PC-9 (cell line): ENCODE measurements at regions not wholly inside any gene's neighbourhood (a gene's known extent, or its start where the extent isn't known, plus 50 kb on each side); places are given as distances from the start of the nearest gene placed in this dataset.

Source experiments
- BruUV-seq: library from RNA; stranded (reverse); fragments of 400-500 nt; replicated peaks from 2 replicates; lab custom pipeline; 2021; lab: Mats Ljungman, UMichigan
- CTCF ChIA-PET: fragments of 300-600 bp; sonication (Branson Sonifier 250); formaldehyde crosslinking; loops from one replicate; lab custom pipeline; 2022; ENCODE audit warnings: antibody characterized with exemption; lab: Charles Lee
- POLR2A ChIA-PET: fragments of 300-600 bp; sonication (Branson Sonifier 250); formaldehyde crosslinking; loops from one replicate; lab custom pipeline; 2022; ENCODE audit warnings: antibody characterized with exemption; ENCODE audit not compliant: unreplicated experiment; lab: Charles Lee
- DNase-seq, 2 experiments: peaks; one replicate each; pipeline versions ENCODE4 v3.0.0 to v3.0.0-alpha.2; 2015 to 2022; ENCODE audit warnings: mixed read lengths in 1 of 2
- H2AFZ ChIP-seq: fragments of 200-600 bp; sonication (generic); 2 replicates; pipeline ENCODE4 v1.8.1; 2017; ENCODE audit warnings: antibody characterized with exemption
- H3F3A ChIP-seq: fragments of 200-600 bp; sonication (generic); 2 replicates; pipeline ENCODE4 v1.8.1; 2017; ENCODE audit warnings: antibody characterized with exemption, mild to moderate bottlenecking, low read depth; ENCODE audit not compliant: insufficient read depth
- H3K27ac ChIP-seq: fragments of 200-600 bp; sonication (generic); 2 replicates; pipeline ENCODE4 v1.6.1; 2016; ENCODE audit warnings: mixed run types
- H3K27me3 ChIP-seq: fragments of 200-600 bp; sonication (generic); 2 replicates; pipeline ENCODE4 v1.6.1; 2016; ENCODE audit warnings: low read depth, mixed run types; ENCODE audit not compliant: insufficient read depth
- H3K36me3 ChIP-seq: fragments of 200-600 bp; sonication (generic); 2 replicates; pipeline ENCODE4 v1.6.1; 2016; ENCODE audit warnings: low read depth, mixed run types
- H3K4me1 ChIP-seq: fragments of 200-600 bp; sonication (generic); replicated peaks from 2 replicates; pipeline ENCODE4 v1.6.1; 2016; ENCODE audit warnings: mixed run types; ENCODE audit not compliant: insufficient read depth
- H3K4me2 ChIP-seq: fragments of 200-600 bp; sonication (generic); 2 replicates; pipeline ENCODE4 v1.6.1; 2017; ENCODE audit warnings: mixed run types
- H3K4me3 ChIP-seq: fragments of 200-600 bp; sonication (generic); 2 replicates; pipeline ENCODE4 v1.6.1; 2016; ENCODE audit warnings: mixed run types
- H3K79me2 ChIP-seq: fragments of 200-600 bp; sonication (generic); 2 replicates; pipeline ENCODE4 v1.6.1; 2017; ENCODE audit warnings: low read depth, mixed run types
- H3K9me2 ChIP-seq: fragments of 200-600 bp; sonication (generic); 2 replicates; pipeline ENCODE4 v1.8.1; 2017; ENCODE audit warnings: mild to moderate bottlenecking; ENCODE audit not compliant: insufficient read depth
- H3K9me3 ChIP-seq: fragments of 200-600 bp; sonication (generic); 2 replicates; pipeline ENCODE4 v1.8.1; 2016; ENCODE audit warnings: low read depth; ENCODE audit not compliant: insufficient read depth
- H4K20me1 ChIP-seq: fragments of 200-600 bp; sonication (generic); 2 replicates; pipeline ENCODE4 v1.8.1; 2017; ENCODE audit not compliant: insufficient read depth
- CTCF ChIP-seq: fragments of 200-600 bp; sonication (generic); conservative IDR thresholded peaks from 2 replicates; pipeline ENCODE4 v1.6.1; 2017; ENCODE audit warnings: mixed run types, antibody characterized with exemption, mild to moderate bottlenecking, moderate library complexity
- EZH2 ChIP-seq: fragments of 200-600 bp; sonication (generic); IDR thresholded peaks from 2 replicates; pipeline ENCODE4 v1.8.0; 2017; ENCODE audit warnings: antibody characterized with exemption, low read depth
- intact Hi-C: fragments of 100-400 bp; cut with micrococcal nuclease; formaldehyde crosslinking; loops from one replicate; pipeline ENCODE4 v1.10.0; 2022; ENCODE audit not compliant: unreplicated experiment

- TF ChIP-seq CTCF (no peak), EZH2 (0 out of 2 replicates have a peak, but pooled peaks have one; percentile 6)
- Histone ChIP-seq H3K9me3 (no peaks in the 10 kb centered on the region), H3K36me3 (no peaks in the 10 kb centered on the region), H2AFZ (no peak overlapping the region), H3K27me3 (peaks cover 100% of the 10 kb centered on the region), H3K9me2 (no peaks in the 10 kb centered on the region), H3F3A (no peaks in the 10 kb centered on the region), H4K20me1 (no peaks in the 10 kb centered on the region; the same call in none of the 2 replicates), H3K4me1 (no peaks in the 10 kb centered on the region), H3K79me2 (no peaks in the 10 kb centered on the region), H3K4me2 (no peak overlapping the region), H3K27ac (no peak overlapping the region), H3K4me3 (no peak overlapping the region)
- no TSS peak for BruUV-seq
- ChIA-PET POLR2A (interaction anchor here (0.7 kb wide), 1 partner anchor 501 kb away, joined by 3 read pairs; no protein-coding TSS in a partner anchor), CTCF (no interaction called here)
- no peak for DNase-seq
- intact Hi-C loops = no loop called here
Measured at GRCh38 chr9:135346438-135347050, 133.0 kb upstream of the PPP1R26 start.

GRCh38 chr9:135347461-135347860 is 132.1 kb upstream of the PPP1R26 start:
- no peak overlapping the region for H3K27ac ChIP-seq
- ChIA-PET POLR2A (no interaction called here), CTCF (no interaction called here)
- no peak for DNase-seq
- no peak overlapping the region for H3K4me2 ChIP-seq
- H3K4me3 ChIP-seq = no peak overlapping the region
- H4K20me1 ChIP-seq = no peaks in the 10 kb centered on the region; the same call in 1 of the 2 replicates
- BruUV-seq = no TSS peak
- H2AFZ ChIP-seq = no peak overlapping the region
- H3F3A ChIP-seq = no peaks in the 10 kb centered on the region
- no peak for TF ChIP-seq EZH2
- no peak for TF ChIP-seq CTCF
- H3K36me3 ChIP-seq = no peaks in the 10 kb centered on the region
- intact Hi-C loops = no loop called here
- peaks cover 100% of the 10 kb centered on the region for H3K27me3 ChIP-seq
- H3K4me1 ChIP-seq = no peaks in the 10 kb centered on the region
- no peaks in the 10 kb centered on the region for H3K9me2 ChIP-seq
- H3K9me3 ChIP-seq = no peaks in the 10 kb centered on the region
- no peaks in the 10 kb centered on the region for H3K79me2 ChIP-seq

GRCh38 chr9:135348076-135348787 is 131.3 kb upstream of the PPP1R26 start:
- CTCF ChIA-PET = interaction anchor here (0.6 kb wide), 1 partner anchor 151 kb away, joined by 3 read pairs; a partner anchor contains a TSS

More at GRCh38 chr9:135348076-135348787, 131.3 kb upstream of the PPP1R26 start:
- no peak overlapping the region for H2AFZ ChIP-seq
- H3K79me2 ChIP-seq = no peaks in the 10 kb centered on the region
- H3K4me1 ChIP-seq = no peaks in the 10 kb centered on the region
- TF ChIP-seq EZH2 (no peak), CTCF (no peak)
- no peaks in the 10 kb centered on the region for H3K9me2 ChIP-seq
- no TSS peak for BruUV-seq
- H4K20me1 ChIP-seq = no peaks in the 10 kb centered on the region; the same call in 1 of the 2 replicates
- H3K27ac ChIP-seq = no peak overlapping the region
- no peak for DNase-seq
- H3K4me3 ChIP-seq = no peak overlapping the region
- POLR2A ChIA-PET = no interaction called here
- no peaks in the 10 kb centered on the region for H3F3A ChIP-seq
- H3K4me2 ChIP-seq = no peak overlapping the region
- no peaks in the 10 kb centered on the region for H3K36me3 ChIP-seq
- peaks cover 100% of the 10 kb centered on the region for H3K27me3 ChIP-seq
- intact Hi-C loops = no loop called here
- no peaks in the 10 kb centered on the region for H3K9me3 ChIP-seq
